H9 (cell line): ENCODE measurements at regions not wholly inside any gene's neighbourhood (a gene's known extent, or its start where the extent isn't known, plus 50 kb on each side); places are given as distances from the start of the nearest gene placed in this dataset.

ENCODE experiments used
- DNase-seq: peaks from one replicate; pipeline ENCODE4 v3.0.0-alpha.2; 2017
- H2AFZ ChIP-seq: one replicate; pipeline ENCODE4 v1.6.1; 2013; ENCODE audit warnings: mild to moderate bottlenecking, low read length, control low read depth, moderate library complexity
- H2AK5ac ChIP-seq: 2 replicates; pipeline ENCODE4 v1.6.1; 2013; ENCODE audit warnings: low read length, control low read depth, mixed read lengths; ENCODE audit not compliant: insufficient read length
- H2BK120ac ChIP-seq: one replicate; pipeline ENCODE4 v1.6.1; 2013; ENCODE audit warnings: low read depth, mild to moderate bottlenecking, low read length, control low read depth, inconsistent platforms; ENCODE audit not compliant: poor library complexity, severe bottlenecking
- H2BK12ac ChIP-seq: 2 replicates; pipeline ENCODE4 v1.6.1; 2013; ENCODE audit warnings: low read length, control low read depth, mixed read lengths, low read depth; ENCODE audit not compliant: insufficient read length
- H2BK15ac ChIP-seq: 2 replicates; pipeline ENCODE4 v1.6.1; 2013; ENCODE audit warnings: low read depth, low read length, control low read depth
- H2BK20ac ChIP-seq: one replicate; pipeline ENCODE4 v1.6.1; 2013; ENCODE audit warnings: low read depth, mild to moderate bottlenecking, low read length, control low read depth, inconsistent platforms; ENCODE audit not compliant: poor library complexity, severe bottlenecking
- H2BK5ac ChIP-seq: 2 replicates; pipeline ENCODE4 v1.6.1; 2013; ENCODE audit warnings: low read length, control low read depth, mixed read lengths; ENCODE audit not compliant: insufficient read length
- H3K14ac ChIP-seq: 2 replicates; pipeline ENCODE4 v1.6.1; 2013; ENCODE audit warnings: low read length, control low read depth; ENCODE audit not compliant: insufficient read depth
- H3K18ac ChIP-seq: 2 replicates; pipeline ENCODE4 v1.6.1; 2013; ENCODE audit warnings: low read depth, mild to moderate bottlenecking, mixed read lengths, low read length, control low read depth; ENCODE audit not compliant: insufficient read length
- H3K23ac ChIP-seq: 2 replicates; pipeline ENCODE4 v1.6.1; 2013; ENCODE audit warnings: low read length, control low read depth, mixed read lengths, low read depth; ENCODE audit not compliant: insufficient read length
- H3K23me2 ChIP-seq: 2 replicates; pipeline ENCODE4 v1.6.1; 2013; ENCODE audit warnings: low read depth, mild to moderate bottlenecking, mixed read lengths, low read length, control low read depth; ENCODE audit not compliant: insufficient read length, poor library complexity, severe bottlenecking
- H3K27ac ChIP-seq: 2 replicates; pipeline ENCODE4 v1.5.1; 2013; ENCODE audit warnings: low read length, control low read depth, mixed read lengths, low read depth; ENCODE audit not compliant: insufficient read length
- H3K27me3 ChIP-seq: 2 replicates; pipeline ENCODE4 v1.6.1; 2013; ENCODE audit warnings: low read length, control low read depth, inconsistent platforms; ENCODE audit not compliant: insufficient read depth
- H3K4ac ChIP-seq: 2 replicates; pipeline ENCODE4 v1.6.1; 2013; ENCODE audit warnings: low read depth, mild to moderate bottlenecking, control low read depth, inconsistent platforms, low read length, moderate library complexity
- H3K4me1 ChIP-seq: 2 replicates; pipeline ENCODE4 v1.6.1; 2013; ENCODE audit warnings: low read length, control low read depth, inconsistent platforms; ENCODE audit not compliant: insufficient read depth
- H3K4me2 ChIP-seq: 2 replicates; pipeline ENCODE4 v1.6.1; 2013; ENCODE audit warnings: low read length, control low read depth, mixed read lengths; ENCODE audit not compliant: insufficient read length, insufficient read depth
- H3K56ac ChIP-seq: 2 replicates; pipeline ENCODE4 v1.6.1; 2013; ENCODE audit warnings: low read depth, mild to moderate bottlenecking, mixed read lengths, low read length, control low read depth; ENCODE audit not compliant: insufficient read length
- H3K79me1 ChIP-seq: 2 replicates; pipeline ENCODE4 v1.6.1; 2013; ENCODE audit warnings: low read depth, mild to moderate bottlenecking, moderate library complexity, low read length, control low read depth, inconsistent platforms; ENCODE audit not compliant: insufficient read depth, poor library complexity, severe bottlenecking
- H3K79me2 ChIP-seq: 2 replicates; pipeline ENCODE4 v1.6.1; 2013; ENCODE audit warnings: low read length, control low read depth, inconsistent platforms; ENCODE audit not compliant: insufficient read depth
- H3K9ac ChIP-seq: 2 replicates; pipeline ENCODE4 v1.6.1; 2013; ENCODE audit warnings: low read length, control low read depth, mixed read lengths; ENCODE audit not compliant: insufficient read length; ENCODE audit errors: extremely low read depth
- H3K9me3 ChIP-seq: one replicate; pipeline ENCODE4 v1.6.1; 2013; ENCODE audit warnings: low read depth, low read length, inconsistent platforms; ENCODE audit not compliant: control insufficient read depth
- H3T11ph ChIP-seq: one replicate; pipeline ENCODE4 v1.6.1; 2013; ENCODE audit warnings: mild to moderate bottlenecking, low read length, control low read depth, inconsistent platforms
- H4K20me1 ChIP-seq: one replicate; pipeline ENCODE4 v1.6.1; 2013; ENCODE audit not compliant: control insufficient read depth, insufficient read length, insufficient read depth
- H4K5ac ChIP-seq: 2 replicates; pipeline ENCODE4 v1.6.1; 2013; ENCODE audit warnings: low read depth, mild to moderate bottlenecking, mixed read lengths, low read length, control low read depth; ENCODE audit not compliant: insufficient read length
- H4K8ac ChIP-seq: replicated peaks from 2 replicates; pipeline ENCODE4 v1.6.1; 2013; ENCODE audit warnings: low read length, control low read depth, mixed read lengths, low read depth; ENCODE audit not compliant: insufficient read length
- H4K91ac ChIP-seq: 2 replicates; pipeline ENCODE4 v1.6.1; 2013; ENCODE audit warnings: low read depth, mild to moderate bottlenecking, moderate library complexity, mixed read lengths, low read length, control low read depth; ENCODE audit not compliant: insufficient read length
- H3K27ac Mint-ChIP-seq, 3 experiments: 2 replicates in 2 of 3; 3 replicates in 1 of 3; pipeline ENCODE4 v1.8.0; 2020 to 2021; ENCODE audit warnings: mixed read lengths in 3 of 3, mild to moderate bottlenecking in 1 of 3, moderate library complexity in 1 of 3
- H3K27me3 Mint-ChIP-seq: 2 replicates; pipeline ENCODE4 v1.8.0; 2021; ENCODE audit warnings: low read depth, mild to moderate bottlenecking, moderate library complexity, mixed read lengths
- H3K36me3 Mint-ChIP-seq, 3 experiments: 2 replicates in 2 of 3; 3 replicates in 1 of 3; pipeline ENCODE4 v1.8.0; 2020 to 2021; ENCODE audit warnings: low read depth in 3 of 3, mixed read lengths in 3 of 3; ENCODE audit not compliant: insufficient read depth in 1 of 3
- H3K4me1 Mint-ChIP-seq, 2 experiments: 2 replicates each; pipeline ENCODE4 v1.8.0; 2020; ENCODE audit warnings: mixed read lengths in 2 of 2
- H3K4me3 Mint-ChIP-seq, 2 experiments: 2 replicates in 1 of 2; 3 replicates in 1 of 2; pipeline ENCODE4 v1.8.0; 2020 to 2021; ENCODE audit warnings: mild to moderate bottlenecking in 2 of 2, mixed read lengths in 2 of 2, moderate library complexity in 1 of 2
- H3K9me3 Mint-ChIP-seq, 2 experiments: 2 replicates in 1 of 2; 3 replicates in 1 of 2; pipeline ENCODE4 v1.8.0; 2020; ENCODE audit warnings: mild to moderate bottlenecking in 2 of 2, mixed read lengths in 2 of 2, moderate library complexity in 1 of 2
- CTCF ChIP-seq: fragments of 200-600 bp; sonication (generic); conservative IDR thresholded peaks from 3 replicates; pipeline ENCODE4 v1.8.0; 2021; ENCODE audit warnings: antibody characterized with exemption, mild to moderate bottlenecking
- WGBS: extraction: QIAGEN DNeasy Blood & Tissue Kit; methylation state at CpG from one replicate; pipeline ENCODE4 v1.1.7; 2013; ENCODE audit warnings: missing lambda C conversion rate, low lambda C conversion rate, mixed read lengths; ENCODE audit not compliant: insufficient read length; ENCODE audit errors: extremely low coverage; 5-methylcytosine and 5-hydroxymethylcytosine counted together

DNA sequence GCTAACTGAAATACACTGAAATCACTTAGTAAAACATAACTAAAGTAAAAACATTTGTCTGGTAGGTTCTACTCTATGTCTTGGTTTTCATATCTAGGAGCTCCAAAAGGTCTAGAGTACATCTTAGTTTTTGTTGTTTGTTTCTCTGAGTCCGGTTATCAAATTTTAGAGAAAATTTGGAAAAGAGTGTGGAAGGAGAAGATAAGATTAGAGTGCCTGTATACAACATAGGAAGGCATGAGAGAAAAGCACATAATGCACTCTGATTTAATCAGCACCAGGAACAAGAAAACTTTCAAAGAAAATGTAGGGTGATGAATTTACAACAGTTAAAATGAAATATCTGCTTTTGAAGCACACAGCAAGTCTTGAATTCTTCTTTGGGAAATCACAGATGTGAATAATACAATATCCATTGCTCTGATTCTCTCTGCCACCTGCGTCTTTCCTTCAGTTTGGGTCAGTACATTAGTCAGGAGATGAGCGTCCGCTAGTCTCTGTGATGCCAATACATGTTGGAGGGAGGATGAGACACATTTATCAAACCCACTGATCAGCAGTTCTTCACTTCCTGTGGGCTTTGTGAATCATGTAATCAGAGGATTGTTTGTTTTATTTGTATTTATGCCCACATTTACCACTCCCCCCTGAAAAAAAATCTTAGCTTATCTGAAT, 477.8 kb upstream of the GCFC2 start:
- Histone ChIP-seq H2AFZ (no peak overlapping the region), H3K79me2 (no peaks in the 10 kb centered on the region), H3K9ac (no peak overlapping the region), H3K23me2 (no peaks in the 10 kb centered on the region), H3K4me1 (no peaks in the 10 kb centered on the region), H4K91ac (no peak overlapping the region), H2BK120ac (no peak overlapping the region), H3K18ac (no peak overlapping the region), H3K9me3 (no peaks in the 10 kb centered on the region), H4K20me1 (no peaks in the 10 kb centered on the region), H3K4ac (no peak overlapping the region), H3K27ac (no peak overlapping the region), H2AK5ac (no peak overlapping the region), H3K79me1 (no peaks in the 10 kb centered on the region), H4K8ac (no peak overlapping the region), H2BK12ac (no peak overlapping the region), H3K4me2 (no peak overlapping the region), H2BK20ac (no peak overlapping the region), H3K27me3 (no peaks in the 10 kb centered on the region), H3K56ac (no peak overlapping the region), H3K23ac (no peak overlapping the region), H3K14ac (no peak overlapping the region), H2BK5ac (no peak overlapping the region), H2BK15ac (no peak overlapping the region), H4K5ac (no peak overlapping the region), H3T11ph (no peak overlapping the region)
- H3K4me3 Mint-ChIP-seq, result no peak overlapping the region
- H3K4me1 Mint-ChIP-seq, result peaks cover 4 to 6% of the 10 kb centered on the region in 2 experiments; a peak in 3 of 4 replicates
- no CpG with 5 or more reads among the region's 4 CpGs for WGBS
- DNase-seq, result no peak
- no peak for TF ChIP-seq CTCF
- peak overlapping the region in 1 of 3 experiments; percentile 54; a peak in 1 of 7 replicates for H3K27ac Mint-ChIP-seq
- H3K27me3 Mint-ChIP-seq, result no peaks in the 10 kb centered on the region
- peaks cover 0 to 4% (median 0%) of the 10 kb centered on the region in 3 experiments; a peak in 1 of 7 replicates for H3K36me3 Mint-ChIP-seq
- H3K9me3 Mint-ChIP-seq, result peaks cover 0 to 3% of the 10 kb centered on the region in 2 experiments; a peak in 1 of 5 replicates
